Psoas muscle (tissue), 7 donors: ENCODE measurements at regions not wholly inside any gene's neighbourhood (a gene's known extent, or its start where the extent isn't known, plus 50 kb on each side); places are given as distances from the start of the nearest gene placed in this dataset.

Source experiments
- ATAC-seq, 4 donors: fragments of 200-7000 bp; cut with Tn5 transposase; one replicate each; pipeline ENCODE4 v1.9.1; 2020; ENCODE audit warnings: moderate library complexity in 3 of 4, mild to moderate bottlenecking in 2 of 4
- DNase-seq, 2 donors: peaks; one replicate each; pipeline ENCODE4 v3.0.0-alpha.2; 2020
- H3K27ac ChIP-seq: fragments of 200-600 bp; one replicate; pipeline ENCODE4 v1.8.0; 2022
- H3K27me3 ChIP-seq, 3 donors: fragments of 200-600 bp in 1 of 3; one replicate each; pipeline versions ENCODE4 v1.6.1 to v1.8.0; 2013 to 2022; ENCODE audit warnings: low read length in 2 of 3, mild to moderate bottlenecking in 2 of 3, moderate library complexity in 1 of 3; ENCODE audit not compliant: insufficient read depth in 3 of 3
- H3K36me3 ChIP-seq, 2 donors: fragments of 200-600 bp in 1 of 2; one replicate each; pipeline versions ENCODE4 v1.6.1 to v1.8.0; 2013 to 2022; ENCODE audit warnings: low read depth in 1 of 2, mild to moderate bottlenecking in 1 of 2, moderate library complexity in 1 of 2; ENCODE audit not compliant: insufficient read depth in 1 of 2
- H3K4me1 ChIP-seq: fragments of 200-600 bp; one replicate; pipeline ENCODE4 v1.8.0; 2022
- H3K4me3 ChIP-seq: fragments of 200-600 bp; one replicate; pipeline ENCODE4 v1.8.0; 2022; ENCODE audit warnings: mild to moderate bottlenecking
- H3K9me3 ChIP-seq: fragments of 200-600 bp; one replicate; pipeline ENCODE4 v1.8.0; 2022
- WGBS, 3 donors: extraction: QIAGEN DNeasy Blood & Tissue Kit; methylation state at CpG; one replicate each; pipeline versions ENCODE4 v1.1.6 to v1.1.7; 2013; 5-methylcytosine and 5-hydroxymethylcytosine counted together
- intact Hi-C, 2 donors: fragments of 100-400 bp; cut with DNase I; formaldehyde crosslinking; loops; one replicate each; pipeline versions ENCODE4 v1.11.0 to v1.14.2; 2022
- TF ChIP-seq, protein P1 (sequence below): fragments of 200-600 bp; IDR thresholded peaks from one replicate; pipeline ENCODE4 v1.8.0; 2022; ENCODE audit warnings: antibody characterized with exemption
- donor health status: healthy with polysubstance abuse.
- donor health status: DM: no; HTN: no; CAD: no; lungs with moderate emphysema.
- donor health status: Bipolar disorder and iron deficiency.
- donor health status: healthy.
- donor health status: DM: yes; HTN: yes; CAD: no.
- donor health status: DM: no; HTN: no; CAD: no.
- donor health status: DM: yes; HTN: yes; CAD: no.

DNA sequence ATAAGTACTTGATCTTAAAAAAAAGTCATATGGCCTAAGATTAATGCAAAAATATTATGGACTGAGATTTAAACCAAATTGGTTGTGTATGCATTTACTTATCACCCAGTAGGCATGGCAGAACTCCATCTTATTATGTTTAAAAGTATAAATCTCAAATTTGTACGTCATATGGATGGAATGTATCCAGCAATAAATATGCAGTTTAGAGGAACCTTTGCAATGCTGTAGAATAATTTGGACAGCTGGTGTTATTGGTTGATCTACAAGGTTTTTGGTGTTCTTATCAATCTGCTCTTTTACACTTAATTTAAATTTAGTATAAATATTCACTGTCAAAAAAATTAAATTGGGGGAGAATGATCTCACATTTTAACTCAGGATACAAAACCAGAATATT is 640.2 kb downstream of the SATB2 start:
- 46 to 52% (median 49%) methylated on average over 1 of the region's 1 CpG for WGBS, 3 donors
- Histone ChIP-seq H3K27ac (no peak overlapping the region), H3K4me3 (no peak overlapping the region), H3K36me3 (no peaks in the 10 kb centered on the region), H3K9me3 (no peaks in the 10 kb centered on the region), H3K27me3 (no peaks in the 10 kb centered on the region), H3K4me1 (no peaks in the 10 kb centered on the region)
- no peak for DNase-seq
- TF ChIP-seq, protein P1, sequence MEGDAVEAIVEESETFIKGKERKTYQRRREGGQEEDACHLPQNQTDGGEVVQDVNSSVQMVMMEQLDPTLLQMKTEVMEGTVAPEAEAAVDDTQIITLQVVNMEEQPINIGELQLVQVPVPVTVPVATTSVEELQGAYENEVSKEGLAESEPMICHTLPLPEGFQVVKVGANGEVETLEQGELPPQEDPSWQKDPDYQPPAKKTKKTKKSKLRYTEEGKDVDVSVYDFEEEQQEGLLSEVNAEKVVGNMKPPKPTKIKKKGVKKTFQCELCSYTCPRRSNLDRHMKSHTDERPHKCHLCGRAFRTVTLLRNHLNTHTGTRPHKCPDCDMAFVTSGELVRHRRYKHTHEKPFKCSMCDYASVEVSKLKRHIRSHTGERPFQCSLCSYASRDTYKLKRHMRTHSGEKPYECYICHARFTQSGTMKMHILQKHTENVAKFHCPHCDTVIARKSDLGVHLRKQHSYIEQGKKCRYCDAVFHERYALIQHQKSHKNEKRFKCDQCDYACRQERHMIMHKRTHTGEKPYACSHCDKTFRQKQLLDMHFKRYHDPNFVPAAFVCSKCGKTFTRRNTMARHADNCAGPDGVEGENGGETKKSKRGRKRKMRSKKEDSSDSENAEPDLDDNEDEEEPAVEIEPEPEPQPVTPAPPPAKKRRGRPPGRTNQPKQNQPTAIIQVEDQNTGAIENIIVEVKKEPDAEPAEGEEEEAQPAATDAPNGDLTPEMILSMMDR: no peak
- intact Hi-C loops: no loop called here
- no peak for ATAC-seq

DNA sequence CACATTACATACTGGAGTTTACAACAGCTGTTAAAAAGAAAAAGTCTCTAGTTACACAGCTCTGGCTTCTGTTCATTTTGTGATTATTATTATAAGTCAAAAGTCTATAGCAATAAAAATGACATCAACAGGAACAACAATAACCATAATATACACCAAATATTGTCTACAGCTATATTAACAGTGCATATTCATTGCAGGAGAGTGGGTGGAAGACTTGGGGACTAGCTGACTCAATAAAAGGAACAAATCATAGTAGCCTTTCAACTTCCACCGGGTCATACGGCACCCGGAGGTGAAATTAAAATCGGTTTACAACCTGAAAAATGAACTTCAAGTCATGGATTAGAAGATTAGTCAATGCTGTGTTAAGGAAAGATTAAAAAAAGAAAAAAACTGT is 642.1 kb downstream of the SATB2 start:
- no peaks in the 10 kb centered on the region for H3K4me1 ChIP-seq
- DNase-seq (no peak), ATAC-seq (no peak)
- WGBS, 3 donors: 34 to 58% (median 51%) methylated on average over 4 of the region's 4 CpGs
- H3K27ac ChIP-seq: no peak overlapping the region
- no peaks in the 10 kb centered on the region for H3K9me3 ChIP-seq
- no peaks in the 10 kb centered on the region for H3K36me3 ChIP-seq
- TF ChIP-seq, protein P1: no peak
- H3K4me3 ChIP-seq: no peak overlapping the region
- intact Hi-C loops: no loop called here
- H3K27me3 ChIP-seq: no peaks in the 10 kb centered on the region

DNA sequence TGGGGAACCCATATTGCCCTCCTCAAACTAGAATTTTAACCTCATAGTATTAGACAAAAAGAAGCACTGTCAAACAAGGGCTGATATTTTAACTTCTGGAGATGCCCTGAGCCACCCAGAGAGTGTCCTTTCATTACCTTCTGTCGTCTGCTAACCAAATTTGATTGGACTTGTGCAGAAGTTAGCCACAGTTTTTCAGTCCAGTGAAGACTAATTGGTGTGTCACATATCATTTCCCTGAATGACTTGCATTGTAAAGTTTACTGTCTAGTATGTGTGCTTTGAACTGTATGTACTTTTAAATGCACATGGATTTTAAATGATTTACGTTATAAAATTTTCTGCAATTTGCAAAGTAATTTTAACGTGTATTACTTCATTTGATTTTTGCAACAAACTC is 646.5 kb downstream of the SATB2 start:
- H3K9me3 ChIP-seq: no peaks in the 10 kb centered on the region
- H3K4me1 ChIP-seq: no peaks in the 10 kb centered on the region
- WGBS, 3 donors: 63 to 69% (median 67%) methylated on average over 3 of the region's 3 CpGs
- intact Hi-C loops: no loop called here
- H3K27ac ChIP-seq: no peak overlapping the region
- H3K36me3 ChIP-seq: no peaks in the 10 kb centered on the region
- ATAC-seq (no peak), DNase-seq (no peak)
- H3K4me3 ChIP-seq: no peak overlapping the region
- TF ChIP-seq, protein P1: no peak
- H3K27me3 ChIP-seq: no peaks in the 10 kb centered on the region

DNA sequence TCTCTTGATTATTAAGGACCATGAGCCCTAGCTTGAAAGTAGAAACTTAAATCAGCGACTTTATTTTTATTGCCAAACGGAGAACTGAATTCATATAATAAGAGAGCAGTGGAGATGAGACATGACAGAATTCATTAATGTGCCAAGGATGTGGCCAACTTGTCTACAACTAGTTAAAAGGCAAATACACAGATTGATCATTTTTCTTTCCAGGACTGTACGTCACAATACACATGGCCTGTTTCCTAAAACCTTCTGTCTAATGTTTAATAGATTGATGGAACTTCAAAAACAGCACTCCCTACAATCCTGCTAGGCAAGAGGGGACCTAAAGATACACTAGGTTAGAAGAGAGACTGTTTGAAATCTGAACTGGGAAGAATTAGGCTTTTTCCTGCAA is 647.8 kb downstream of the SATB2 start:
- H3K4me1 ChIP-seq: no peaks in the 10 kb centered on the region
- no peaks in the 10 kb centered on the region for H3K36me3 ChIP-seq
- H3K4me3 ChIP-seq: no peak overlapping the region
- intact Hi-C loops: no loop called here
- DNase-seq (no peak), ATAC-seq (no peak)
- H3K27ac ChIP-seq: no peak overlapping the region
- TF ChIP-seq, protein P1: no peak
- 79 to 82% (median 80%) methylated on average over 3 of the region's 3 CpGs for WGBS, 3 donors
- no peaks in the 10 kb centered on the region for H3K27me3 ChIP-seq
- H3K9me3 ChIP-seq: no peaks in the 10 kb centered on the region

DNA sequence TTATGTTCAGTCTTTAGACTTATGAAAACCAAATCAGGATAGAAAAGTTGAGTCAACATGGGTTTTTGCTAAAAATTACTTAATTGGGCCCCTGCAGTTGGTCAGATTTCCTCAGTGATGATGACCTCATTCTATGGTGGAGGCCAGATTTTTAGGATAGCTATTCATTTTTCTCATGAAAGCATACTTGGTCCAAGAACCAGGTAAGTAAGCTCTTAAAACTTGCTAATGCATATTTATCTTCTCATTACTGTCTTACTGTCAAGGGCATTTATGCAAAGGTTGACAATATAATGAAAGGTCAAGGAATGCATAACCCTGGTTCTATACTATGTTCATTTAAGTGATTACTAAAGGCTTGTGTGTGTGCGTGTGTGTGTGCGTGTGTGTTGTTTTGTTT is 650.6 kb downstream of the SATB2 start:
- TF ChIP-seq, protein P1: no peak
- intact Hi-C loops: no loop called here
- ATAC-seq (no peak), DNase-seq (no peak)
- no peaks in the 10 kb centered on the region for H3K27me3 ChIP-seq
- no peaks in the 10 kb centered on the region for H3K4me1 ChIP-seq
- WGBS, 3 donors: 94 to 97% (median 96%) methylated on average over 2 of the region's 2 CpGs
- H3K4me3 ChIP-seq: no peak overlapping the region
- H3K9me3 ChIP-seq: no peaks in the 10 kb centered on the region
- no peak overlapping the region for H3K27ac ChIP-seq
- H3K36me3 ChIP-seq: no peaks in the 10 kb centered on the region
